ENCODE measurements at regions not wholly inside any gene's neighbourhood (a gene's known extent, or its start where the extent isn't known, plus 50 kb on each side); places are given as distances from the start of the nearest gene placed in this dataset.

- peaks cover 3 to 24% (median 9%) of the 10 kb centered on the region in 6 donors for H3K9me3 Mint-ChIP-seq
- H3K4me3 Mint-ChIP-seq: no peak overlapping the region
- H3K27ac Mint-ChIP-seq: no peak overlapping the region
- no peaks in the 10 kb centered on the region for H3K36me3 Mint-ChIP-seq
- no peaks in the 10 kb centered on the region for H3K4me1 Mint-ChIP-seq
- H3K27me3 Mint-ChIP-seq (ENCODE audit: low read depth in 3 of 3): no peaks in the 10 kb centered on the region
- no peak for DNase-seq
Measured at GRCh38 chr6:76347539-76347938, 275.1 kb upstream of the IMPG1 start.

DNA sequence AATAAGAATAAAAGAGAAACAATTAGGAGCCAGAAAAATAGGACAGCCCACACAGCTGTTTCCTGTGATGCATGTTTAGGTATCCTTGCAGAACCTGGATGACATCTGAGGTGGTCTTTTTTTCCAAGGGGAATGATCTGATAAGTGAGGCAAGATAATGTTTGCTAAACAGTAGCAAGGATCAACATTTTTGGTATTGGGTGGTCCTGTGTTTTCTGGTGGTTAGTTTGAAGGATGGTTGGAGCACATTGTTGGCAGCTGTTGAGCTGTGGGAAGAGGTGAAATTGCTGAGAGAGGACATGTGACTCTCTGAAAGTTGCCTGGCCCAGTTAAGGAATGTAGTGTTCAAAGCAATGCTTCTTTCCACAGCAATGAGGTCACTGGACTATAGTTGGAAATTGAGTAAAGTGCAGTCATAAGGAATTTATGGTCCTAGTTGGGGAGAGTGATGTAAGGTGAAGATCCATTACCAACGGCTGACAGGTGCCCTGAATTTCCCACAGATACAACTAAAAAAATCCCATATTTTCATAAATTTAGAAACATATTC, 270.2 kb upstream of the IMPG1 start:
- Mint-ChIP-seq H3K4me1 (no peaks in the 10 kb centered on the region), H3K4me3 (no peak overlapping the region), H3K27me3 (ENCODE audit: low read depth in 3 of 3) (no peaks in the 10 kb centered on the region), H3K9me3 (peaks cover 12 to 34% (median 19%) of the 10 kb centered on the region in 6 donors), H3K27ac (no peak overlapping the region), H3K36me3 (no peaks in the 10 kb centered on the region)
- DNase-seq: no peak

DNA sequence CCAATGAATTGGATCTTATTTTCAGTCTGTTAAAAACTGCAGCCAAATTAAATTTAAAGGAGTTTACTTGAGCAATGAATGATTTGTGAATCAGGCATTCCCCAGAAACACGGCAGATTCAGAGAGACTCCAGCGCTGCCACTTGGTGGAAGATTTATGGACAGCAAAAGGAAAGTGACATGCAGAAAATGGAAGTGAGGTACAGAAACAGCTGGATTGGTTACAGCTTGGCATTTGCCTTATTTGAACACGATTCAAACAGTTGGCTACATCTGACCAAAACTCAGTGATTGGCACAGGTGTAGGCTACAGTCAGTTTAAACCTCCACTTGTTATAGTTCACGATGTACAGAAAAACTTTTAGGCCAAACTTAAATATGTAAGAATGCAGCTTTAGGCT, 257.6 kb upstream of the IMPG1 start:
- Mint-ChIP-seq H3K27me3 (ENCODE audit: low read depth in 3 of 3) (no peaks in the 10 kb centered on the region), H3K9me3 (peaks cover 19 to 56% (median 31%) of the 10 kb centered on the region in 6 donors), H3K27ac (no peak overlapping the region), H3K4me1 (no peaks in the 10 kb centered on the region), H3K4me3 (no peak overlapping the region), H3K36me3 (peaks cover 0 to 6% (median 0%) of the 10 kb centered on the region in 3 donors)
- DNase-seq: no peak

GRCh38 chr6:76326871-76327270, 254.4 kb upstream of the IMPG1 start:
- peaks cover 0 to 6% (median 0%) of the 10 kb centered on the region in 3 donors for H3K36me3 Mint-ChIP-seq
- no peaks in the 10 kb centered on the region for H3K4me1 Mint-ChIP-seq
- no peak for DNase-seq
- no peak overlapping the region for H3K27ac Mint-ChIP-seq
- H3K27me3 Mint-ChIP-seq (ENCODE audit: low read depth in 3 of 3): no peaks in the 10 kb centered on the region
- H3K9me3 Mint-ChIP-seq: peaks cover 22 to 66% (median 33%) of the 10 kb centered on the region in 6 donors
- no peak overlapping the region for H3K4me3 Mint-ChIP-seq
